Vagina (tissue), 2 donors: ENCODE measurements at regions not wholly inside any gene's neighbourhood (a gene's known extent, or its start where the extent isn't known, plus 50 kb on each side); places are given as distances from the start of the nearest gene placed in this dataset.

Source experiments
- DNase-seq, 2 donors: peaks; one replicate each; pipeline ENCODE4 v3.0.0-alpha.2; 2017; ENCODE audit errors: extremely low spot score in 2 of 2
- H3K27ac ChIP-seq: fragments of 200-600 bp; sonication (generic); one replicate; pipeline ENCODE4 v1.5.1; 2019
- H3K27me3 ChIP-seq: fragments of 200-600 bp; sonication (generic); one replicate; pipeline ENCODE4 v1.5.1; 2019
- H3K36me3 ChIP-seq, 2 donors: fragments of 200-600 bp; sonication (generic); one replicate each; pipeline ENCODE4 v1.5.1; 2017 to 2019
- H3K4me1 ChIP-seq: fragments of 200-600 bp; sonication (generic); one replicate; pipeline ENCODE4 v1.5.1; 2019
- H3K4me3 ChIP-seq, 2 donors: fragments of 200-600 bp; sonication (generic); 1 replicate in 1 of 2; 2 replicates in 1 of 2; pipeline ENCODE4 v1.5.1; 2016 to 2019
- H3K9me3 ChIP-seq: fragments of 200-600 bp; sonication (generic); one replicate; pipeline ENCODE4 v1.5.1; 2019
- CTCF ChIP-seq, 3 experiments: fragments of 450-650 bp in 2 of 3; fragments of 200-600 bp in 1 of 3; sonication (generic) in 1 of 3; IDR thresholded peaks; one replicate each; pipeline ENCODE4 v1.5.1; 2017 to 2019; ENCODE audit warnings: antibody characterized with exemption in 3 of 3, mild to moderate bottlenecking in 2 of 3, moderate library complexity in 2 of 3
- POLR2A ChIP-seq, 2 donors: fragments of 450-650 bp; IDR thresholded peaks; one replicate each; pipeline ENCODE4 v1.6.1; 2017; ENCODE audit warnings: antibody characterized with exemption in 2 of 2, mild to moderate bottlenecking in 2 of 2, moderate library complexity in 2 of 2
- POLR2AphosphoS5 ChIP-seq, 2 donors: sonication (generic); formaldehyde crosslinking; IDR thresholded peaks; one replicate each; pipeline ENCODE4 v1.9.0; 2017; ENCODE audit warnings: antibody characterized with exemption in 2 of 2, mild to moderate bottlenecking in 2 of 2, low read depth in 1 of 2; ENCODE audit not compliant: insufficient read depth in 1 of 2
- intact Hi-C: fragments of 100-400 bp; cut with DNase I; formaldehyde crosslinking; loops from one replicate; pipeline ENCODE4 v1.15.1; 2023

- no peaks in the 10 kb centered on the region for H3K36me3 ChIP-seq
- no peak overlapping the region for H3K27ac ChIP-seq
- H3K4me3 ChIP-seq: no peak overlapping the region
- intact Hi-C loops: no loop called here
- peaks cover 7% of the 10 kb centered on the region for H3K4me1 ChIP-seq
- no peaks in the 10 kb centered on the region for H3K9me3 ChIP-seq
- H3K27me3 ChIP-seq: no peaks in the 10 kb centered on the region
- no peak for DNase-seq
- TF ChIP-seq POLR2AphosphoS5 (IDR thresholded peaks at IDR 0.05; ENCODE audit: insufficient read depth in 1 of 2, low read depth in 1 of 2) (no peak), POLR2A (IDR thresholded peaks at IDR 0.05) (no peak), CTCF (IDR thresholded peaks at IDR 0.05) (no peak)
Measured at GRCh38 chr12:77736219-77736965, 94.3 kb upstream of the NAV3 start.

GRCh38 chr12:77734214-77734883, 96.3 kb upstream of the NAV3 start:
- H3K4me3 ChIP-seq: no peak overlapping the region
- no peak for TF ChIP-seq POLR2A (IDR thresholded peaks at IDR 0.05)
- peak in 1 of 2 donors; percentile 19 for TF ChIP-seq POLR2AphosphoS5 (IDR thresholded peaks at IDR 0.05; ENCODE audit: insufficient read depth in 1 of 2, low read depth in 1 of 2)
- no peak overlapping the region for H3K27ac ChIP-seq
- no peaks in the 10 kb centered on the region for H3K27me3 ChIP-seq
- H3K9me3 ChIP-seq: no peaks in the 10 kb centered on the region
- DNase-seq: no peak
- H3K36me3 ChIP-seq: no peaks in the 10 kb centered on the region
- intact Hi-C loops: no loop called here
- peaks cover 7% of the 10 kb centered on the region for H3K4me1 ChIP-seq

- H3K4me1 ChIP-seq: no peaks in the 10 kb centered on the region
- H3K4me3 ChIP-seq: no peak overlapping the region
- no peaks in the 10 kb centered on the region for H3K36me3 ChIP-seq
- intact Hi-C loops: loop anchor here (10.0 kb wide), 1 partner anchor 197 kb away; no protein-coding TSS in a partner anchor
- DNase-seq: no peak
- TF ChIP-seq POLR2A (IDR thresholded peaks at IDR 0.05): no peak
- no peak for TF ChIP-seq CTCF (IDR thresholded peaks at IDR 0.05)
- TF ChIP-seq POLR2AphosphoS5 (IDR thresholded peaks at IDR 0.05; ENCODE audit: insufficient read depth in 1 of 2, low read depth in 1 of 2): no peak
- no peaks in the 10 kb centered on the region for H3K9me3 ChIP-seq
- H3K27me3 ChIP-seq: no peaks in the 10 kb centered on the region
- H3K27ac ChIP-seq: no peak overlapping the region
Measured at GRCh38 chr12:77728018-77728417, 102.7 kb upstream of the NAV3 start.

- no peak for TF ChIP-seq POLR2A (IDR thresholded peaks at IDR 0.05)
- no peak for TF ChIP-seq CTCF (IDR thresholded peaks at IDR 0.05)
- TF ChIP-seq POLR2AphosphoS5 (IDR thresholded peaks at IDR 0.05; ENCODE audit: insufficient read depth in 1 of 2, low read depth in 1 of 2): no peak
- DNase-seq: no peak
- Histone ChIP-seq H3K4me3 (no peak overlapping the region), H3K9me3 (no peaks in the 10 kb centered on the region), H3K27ac (no peak overlapping the region), H3K27me3 (no peaks in the 10 kb centered on the region), H3K36me3 (no peaks in the 10 kb centered on the region), H3K4me1 (no peaks in the 10 kb centered on the region)
- intact Hi-C loops: loop anchor here (10.0 kb wide), 1 partner anchor 197 kb away; no protein-coding TSS in a partner anchor
Measured at GRCh38 chr12:77727442-77728001, 103.2 kb upstream of the NAV3 start.

- H3K36me3 ChIP-seq: no peaks in the 10 kb centered on the region
- intact Hi-C loops: loop anchor here (10.0 kb wide), 1 partner anchor 199 kb away; no protein-coding TSS in a partner anchor
- no peak overlapping the region for H3K4me3 ChIP-seq
- no peaks in the 10 kb centered on the region for H3K4me1 ChIP-seq
- TF ChIP-seq CTCF (IDR thresholded peaks at IDR 0.05) (no peak), POLR2A (IDR thresholded peaks at IDR 0.05) (no peak)
- no peaks in the 10 kb centered on the region for H3K9me3 ChIP-seq
- no peaks in the 10 kb centered on the region for H3K27me3 ChIP-seq
- no peak for DNase-seq
- no peak overlapping the region for H3K27ac ChIP-seq
Measured at GRCh38 chr12:77725611-77726010, 105.1 kb upstream of the NAV3 start.
